A673 (cell line): ENCODE measurements at regions not wholly inside any gene's neighbourhood (a gene's known extent, or its start where the extent isn't known, plus 50 kb on each side); places are given as distances from the start of the nearest gene placed in this dataset.

ENCODE experiments used
- CTCF ChIP-seq: fragments of 300-800, 200-600 bp; sonication (generic); conservative IDR thresholded peaks from 2 replicates; pipeline ENCODE4 v1.5.1; 2017; ENCODE audit warnings: low read depth, mild to moderate bottlenecking, antibody characterized with exemption, low read length, moderate library complexity, mixed read lengths
- EZH2 ChIP-seq: fragments of 200-600 bp; sonication (generic); IDR thresholded peaks from 2 replicates; pipeline ENCODE4 v1.6.1; 2017; ENCODE audit warnings: borderline replicate concordance, low read depth, mild to moderate bottlenecking, mixed read lengths, antibody characterized with exemption, low read length; ENCODE audit not compliant: poor library complexity, severe bottlenecking

- TF ChIP-seq CTCF: no peak
- no peak for TF ChIP-seq EZH2
Measured at GRCh38 chr1:238279694-238280380, 389.1 kb upstream of the ZP4 start.
